Lower lobe of right lung (tissue), 2 donors: ENCODE measurements at regions not wholly inside any gene's neighbourhood (a gene's known extent, or its start where the extent isn't known, plus 50 kb on each side); places are given as distances from the start of the nearest gene placed in this dataset.
"Not testable (repeated sequence)": the region's sequence is repeated elsewhere in the genome, so short reads cannot be mapped to it uniquely, and the experiment has no call there.

ENCODE experiments used
- ATAC-seq, 2 donors: fragments of 200-7000 bp; cut with Tn5 transposase; one replicate each; pipeline ENCODE4 v1.9.1; 2020 to 2022; ENCODE audit warnings: mild to moderate bottlenecking in 2 of 2, moderate library complexity in 2 of 2
- DNase-seq: peaks from one replicate; pipeline ENCODE4 v3.0.0-alpha.2; 2020
- H3K27ac ChIP-seq: fragments of 200-600 bp; one replicate; pipeline ENCODE4 v1.8.0; 2022
- H3K27me3 ChIP-seq: fragments of 200-600 bp; one replicate; pipeline ENCODE4 v1.8.0; 2022; ENCODE audit warnings: low read depth
- H3K36me3 ChIP-seq: fragments of 200-600 bp; one replicate; pipeline ENCODE4 v1.8.0; 2022; ENCODE audit warnings: mild to moderate bottlenecking
- H3K4me1 ChIP-seq: fragments of 200-600 bp; one replicate; pipeline ENCODE4 v1.8.0; 2022
- H3K4me3 ChIP-seq: fragments of 200-600 bp; one replicate; pipeline ENCODE4 v1.8.0; 2022; ENCODE audit warnings: mild to moderate bottlenecking
- H3K9me3 ChIP-seq: fragments of 200-600 bp; one replicate; pipeline ENCODE4 v1.8.0; 2022
- CTCF ChIP-seq: fragments of 200-600 bp; IDR thresholded peaks from one replicate; pipeline ENCODE4 v1.8.0; 2022; ENCODE audit warnings: antibody characterized with exemption, mild to moderate bottlenecking
- intact Hi-C: fragments of 100-400 bp; cut with DNase I; formaldehyde crosslinking; loops from one replicate; pipeline ENCODE4 v1.11.0; 2022
- donor health status: DM: no; HTN: yes; CAD: no; lungs with severe emphysema.

GRCh38 chr3:14033023-14033422, 91.6 kb downstream of the CHCHD4 start:
- H3K27ac ChIP-seq: no peak overlapping the region
- no peak for DNase-seq
- intact Hi-C loops: no loop called here
- H3K9me3 ChIP-seq: peaks cover 21% of the 10 kb centered on the region
- no peaks in the 10 kb centered on the region for H3K36me3 ChIP-seq
- no peak for ATAC-seq
- H3K4me1 ChIP-seq: no peaks in the 10 kb centered on the region
- TF ChIP-seq CTCF: no peak
- H3K27me3 ChIP-seq: no peaks in the 10 kb centered on the region
- no peak overlapping the region for H3K4me3 ChIP-seq

GRCh38 chr3:14031271-14031670, 93.4 kb downstream of the CHCHD4 start:
- ATAC-seq (no peak), DNase-seq (no peak)
- Histone ChIP-seq H3K9me3 (peaks cover 23% of the 10 kb centered on the region), H3K4me3 (no peak overlapping the region), H3K27ac (no peak overlapping the region), H3K27me3 (no peaks in the 10 kb centered on the region), H3K4me1 (no peaks in the 10 kb centered on the region), H3K36me3 (no peaks in the 10 kb centered on the region)
- intact Hi-C loops: no loop called here
- TF ChIP-seq CTCF: no peak

GRCh38 chr3:14029390-14029995, 95.2 kb downstream of the CHCHD4 start:
- intact Hi-C loops, ATAC-seq, DNase-seq: not testable (repeated sequence)

GRCh38 chr3:14028122-14028521, 96.5 kb downstream of the CHCHD4 start:
- H3K4me3 ChIP-seq, H3K4me1 ChIP-seq, H3K36me3 ChIP-seq, ATAC-seq, H3K27ac ChIP-seq, intact Hi-C loops, H3K27me3 ChIP-seq, DNase-seq: not testable (repeated sequence)
- H3K9me3 ChIP-seq: peaks cover 21% of the 10 kb centered on the region

More at GRCh38 chr3:14029390-14029995, 95.2 kb downstream of the CHCHD4 start:
- H3K9me3 ChIP-seq: peaks cover 20% of the 10 kb centered on the region
- H3K36me3 ChIP-seq, H3K27me3 ChIP-seq, H3K27ac ChIP-seq, H3K4me3 ChIP-seq, H3K4me1 ChIP-seq: not testable (repeated sequence)

- Histone ChIP-seq H3K27ac (no peak overlapping the region), H3K4me1 (no peaks in the 10 kb centered on the region), H3K4me3 (no peak overlapping the region), H3K9me3 (peaks cover 14% of the 10 kb centered on the region), H3K36me3 (no peaks in the 10 kb centered on the region), H3K27me3 (no peaks in the 10 kb centered on the region)
- ATAC-seq (no peak), DNase-seq (no peak)
- TF ChIP-seq CTCF: no peak
- intact Hi-C loops: no loop called here
These were observed 105.2 kb downstream of the CHCHD4 start for GRCh38 chr3:14019459-14019858.

- peaks cover 9% of the 10 kb centered on the region for H3K9me3 ChIP-seq
- no peak for ATAC-seq
- no peak for DNase-seq
- H3K4me1 ChIP-seq: no peaks in the 10 kb centered on the region
- no peaks in the 10 kb centered on the region for H3K27me3 ChIP-seq
- H3K4me3 ChIP-seq: no peak overlapping the region
- no peaks in the 10 kb centered on the region for H3K36me3 ChIP-seq
- intact Hi-C loops: no loop called here
- no peak overlapping the region for H3K27ac ChIP-seq
- no peak for TF ChIP-seq CTCF
These were observed 107.7 kb downstream of the CHCHD4 start for GRCh38 chr3:14016900-14017475.
